Activated CD8-positive, alpha-beta memory T cell treated with anti-CD3 and anti-CD28 coated beads for 24 hours (primary cell): ENCODE measurements at regions not wholly inside any gene's neighbourhood (a gene's known extent, or its start where the extent isn't known, plus 50 kb on each side); places are given as distances from the start of the nearest gene placed in this dataset.
"Not testable (repeated sequence)": the region's sequence is repeated elsewhere in the genome, so short reads cannot be mapped to it uniquely, and the experiment has no call there.

Experiments used
- DNase-seq: peaks from one replicate; pipeline ENCODE4 v3.0.0-alpha.2; 2020

DNA sequence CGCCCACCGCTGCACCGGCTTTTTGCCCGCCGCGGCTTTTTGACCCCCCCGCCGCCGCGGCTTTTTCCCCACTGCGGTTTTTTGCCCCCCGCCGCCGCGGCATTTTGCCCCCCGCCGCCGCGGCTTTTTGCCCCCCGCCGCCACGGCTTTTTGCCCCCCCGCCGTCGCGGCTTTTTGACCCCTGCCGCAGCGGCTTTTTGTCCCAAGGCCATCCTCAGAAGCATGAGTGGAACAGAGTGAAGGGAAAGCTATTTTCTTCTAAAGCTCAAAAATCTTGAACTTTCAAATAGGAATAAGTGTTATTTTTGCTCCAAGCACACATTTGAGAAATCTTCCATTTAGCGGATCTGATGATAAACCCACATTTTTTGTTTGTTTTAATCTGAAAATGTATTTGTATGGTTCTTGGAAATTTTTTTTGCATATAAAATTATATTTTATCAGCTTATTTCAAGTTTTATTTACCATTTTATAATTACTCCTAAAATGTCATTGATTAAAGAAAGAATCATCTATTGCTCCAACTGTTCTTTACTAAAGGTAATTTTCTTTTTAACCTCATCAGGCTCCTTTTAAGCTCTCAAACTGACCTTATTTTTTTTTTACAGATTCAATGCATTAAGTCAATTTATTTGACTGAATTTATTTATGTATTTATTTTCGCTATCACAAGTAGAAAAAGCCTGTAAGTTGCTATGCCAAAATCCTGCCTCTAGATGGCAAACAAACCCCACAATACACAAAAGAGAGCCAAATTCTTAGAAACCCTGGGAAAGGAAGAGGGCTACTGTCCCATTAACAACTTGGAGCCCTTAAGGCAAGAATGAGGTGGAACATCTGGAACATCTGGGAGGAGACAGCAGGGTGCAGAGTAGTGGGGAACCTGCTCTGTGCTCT, 460.3 kb downstream of the ZNF33B start:
- DNase-seq, result not testable (repeated sequence)

DNA sequence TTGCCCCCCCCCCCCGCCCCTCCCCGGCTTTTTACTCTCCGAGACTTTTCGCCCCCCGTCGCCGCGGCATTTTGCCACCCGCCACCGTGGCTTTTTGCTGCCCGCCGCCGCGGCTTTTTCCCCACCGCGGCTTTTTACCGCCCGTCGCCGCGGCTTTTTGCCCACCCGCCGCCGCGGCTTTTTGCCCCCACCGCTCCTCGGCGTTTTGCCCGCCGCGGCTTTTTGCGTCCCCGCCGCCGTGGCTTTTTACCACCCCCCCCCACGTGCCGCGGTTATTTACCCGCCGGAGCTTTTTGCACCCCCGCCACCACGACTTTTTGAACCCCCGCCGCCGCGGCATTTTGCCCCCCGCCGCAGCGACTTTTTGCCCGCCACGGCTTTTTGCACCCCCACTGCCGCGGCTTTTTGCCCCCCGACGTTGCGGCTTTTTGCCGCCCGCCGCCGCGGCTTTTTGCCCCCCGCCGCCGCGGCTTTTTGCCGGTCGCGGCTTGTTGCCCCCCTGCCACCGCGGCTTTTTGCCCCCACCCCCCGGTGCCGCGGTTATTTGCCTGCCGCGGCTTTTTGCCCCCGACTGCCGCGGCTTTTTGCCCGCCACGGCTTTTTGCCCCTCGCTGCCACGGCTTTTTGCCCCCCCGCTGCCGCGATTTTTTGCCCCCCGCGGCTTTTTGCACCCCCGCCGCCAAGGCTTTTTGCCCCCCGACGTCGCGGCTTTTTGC, 461.1 kb downstream of the ZNF33B start:
- no peak for DNase-seq

DNA sequence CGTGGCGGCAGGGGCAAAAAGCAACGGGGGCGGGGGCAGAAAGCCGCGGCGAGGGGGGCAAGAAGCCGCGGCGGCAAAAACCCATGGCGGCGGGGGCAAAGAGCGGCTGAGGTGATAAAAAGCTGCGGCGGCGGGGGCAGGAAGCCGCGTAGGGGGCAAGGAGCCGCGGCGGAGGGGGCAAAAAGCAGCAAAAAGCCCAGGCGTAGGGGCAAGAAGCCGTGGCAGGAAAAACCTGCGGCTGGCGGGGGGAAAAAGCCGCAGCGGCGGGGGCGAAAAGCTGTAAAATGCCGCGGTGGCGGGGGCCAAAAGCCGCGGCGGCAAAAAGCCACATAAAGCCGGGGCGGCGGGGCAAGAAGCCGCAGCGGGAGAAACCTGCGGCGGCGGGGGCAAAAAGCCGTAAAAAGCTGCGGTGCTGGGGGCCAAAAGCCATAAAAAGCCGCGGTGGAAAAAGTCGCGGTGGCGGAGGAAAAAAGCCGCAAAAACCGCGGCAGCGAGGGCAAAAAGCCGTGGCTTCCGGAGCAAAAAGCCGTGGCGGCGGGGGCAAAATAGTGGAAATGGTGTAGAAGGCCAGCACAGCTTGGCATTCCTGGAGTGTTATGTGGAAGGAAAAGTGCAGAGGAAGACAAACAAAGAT, 487.8 kb downstream of the ZNF33B start:
- no peak for DNase-seq

DNA sequence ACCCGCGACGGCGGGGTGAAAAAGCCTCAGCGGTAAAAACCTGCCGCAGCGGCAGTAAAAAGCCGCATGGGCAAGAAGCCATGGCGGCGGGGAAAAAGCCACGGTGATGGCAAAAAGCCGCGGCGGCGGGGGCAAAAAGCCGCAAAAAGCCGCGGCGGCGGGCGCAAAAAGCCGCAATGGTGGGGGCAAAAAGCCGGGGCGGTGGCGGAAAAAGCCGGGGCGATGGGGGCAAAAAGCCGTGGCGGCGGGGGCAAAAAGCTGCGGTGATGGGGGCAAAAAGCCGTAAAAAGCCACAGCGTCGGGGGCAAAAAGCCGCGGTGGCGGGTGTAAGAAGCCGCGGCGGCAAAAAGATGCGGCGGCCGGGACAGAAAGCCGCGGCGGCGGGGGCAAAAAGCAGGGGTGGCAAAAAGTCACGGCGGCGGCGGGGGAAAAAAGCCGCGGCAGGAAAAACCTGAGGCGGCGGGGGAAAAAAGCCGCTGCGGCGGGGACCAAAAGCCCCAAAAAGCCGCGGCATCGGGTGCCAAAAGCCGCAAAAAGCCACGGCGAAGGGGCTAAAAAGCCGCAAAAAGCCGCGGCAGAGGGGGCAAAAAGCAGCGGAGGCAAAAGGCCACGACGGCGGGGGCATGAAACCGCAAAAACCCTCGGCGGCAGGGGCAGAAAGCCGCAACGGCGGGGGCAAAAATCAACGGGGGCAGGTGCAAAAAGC, 488.5 kb downstream of the ZNF33B start:
- no peak for DNase-seq

DNA sequence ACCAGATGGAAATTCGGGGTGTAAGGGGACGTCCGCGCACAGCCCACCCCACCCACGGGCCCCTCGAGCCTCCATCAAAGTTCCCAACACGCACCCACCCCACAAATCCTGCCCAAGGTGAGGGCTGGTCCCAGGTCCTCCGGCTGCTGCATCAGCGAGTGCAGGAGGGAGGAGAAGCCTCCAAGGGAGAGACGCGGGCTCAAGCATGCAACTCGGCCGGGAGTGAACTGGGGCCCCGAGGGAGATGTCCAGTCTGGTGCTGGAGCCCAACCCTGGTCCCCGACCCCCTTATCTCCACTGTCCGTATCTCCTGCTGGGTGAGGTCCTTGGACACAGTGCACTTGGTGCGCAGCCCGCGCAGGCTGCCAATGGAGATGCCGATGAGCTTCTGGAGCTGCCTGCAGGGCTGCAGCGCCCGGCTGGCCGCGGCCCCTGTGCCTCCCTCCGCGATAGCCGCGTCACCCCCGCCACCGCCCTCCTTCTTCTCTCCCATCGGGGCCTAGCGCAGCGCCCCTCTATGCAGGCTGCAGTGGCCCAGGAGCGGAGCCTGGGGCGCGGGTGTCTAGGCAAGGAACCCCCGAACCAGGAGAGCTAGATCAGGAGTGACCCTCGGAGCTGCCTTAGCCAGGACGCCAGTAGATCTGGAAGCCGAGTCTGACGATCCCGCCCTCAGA, 489.2 kb downstream of the ZNF33B start:
- no peak for DNase-seq

DNA sequence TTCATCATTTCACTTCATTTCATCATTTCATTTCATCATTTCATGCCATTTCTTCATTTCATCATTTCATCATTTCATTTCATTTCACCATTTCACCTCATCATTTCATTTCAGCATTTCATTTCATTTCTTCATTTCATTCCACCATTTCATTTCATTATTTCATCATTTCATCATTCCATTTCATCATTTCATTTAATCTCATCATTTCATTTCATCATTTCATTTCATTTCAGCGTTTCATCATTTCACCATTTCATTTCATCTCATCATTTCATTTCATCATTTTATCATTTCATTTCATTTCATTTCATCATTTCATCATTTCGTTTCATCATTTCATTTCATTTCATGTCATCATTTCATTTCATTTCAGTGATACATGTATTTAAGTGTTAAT, 492.2 kb downstream of the ZNF33B start:
- not testable (repeated sequence) for DNase-seq

DNA sequence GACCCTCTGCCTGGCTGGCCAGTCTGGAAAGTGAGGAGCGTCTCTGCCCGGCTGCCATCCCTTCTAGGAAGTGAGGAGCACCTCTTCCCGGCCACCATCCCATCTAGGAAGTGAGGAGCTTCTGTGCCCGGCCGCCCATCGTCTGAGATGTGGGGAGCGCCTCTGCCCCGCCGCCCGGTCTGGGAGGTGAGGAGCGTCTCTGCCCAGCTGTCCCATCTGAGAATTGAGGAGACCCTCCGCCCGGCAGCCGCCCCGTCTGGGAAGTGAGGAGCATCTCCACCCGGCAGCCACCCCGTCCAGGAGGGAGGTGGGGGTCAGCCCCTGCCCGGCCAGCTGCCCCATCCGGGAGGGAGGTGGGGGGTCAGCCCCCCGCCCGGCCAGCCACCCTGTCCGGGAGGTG, 500.3 kb downstream of the ZNF33B start:
- DNase-seq, result not testable (repeated sequence)

DNA sequence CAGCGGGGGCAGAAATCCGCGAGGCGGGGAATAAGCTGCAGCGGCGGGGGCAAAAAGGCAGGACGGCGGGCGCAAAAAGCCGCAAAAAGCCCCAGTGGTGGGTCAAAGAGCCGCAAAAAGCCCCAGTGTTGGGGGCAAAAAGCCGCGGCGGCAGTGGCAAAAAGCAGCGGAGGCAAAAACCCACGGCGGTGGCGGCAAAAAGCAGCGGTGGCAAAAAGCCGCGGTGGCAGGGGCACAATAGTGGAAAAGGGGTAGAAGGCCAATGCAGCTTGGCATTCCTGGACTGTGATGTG, 525.3 kb downstream of the ZNF33B start:
- no peak for DNase-seq

DNA sequence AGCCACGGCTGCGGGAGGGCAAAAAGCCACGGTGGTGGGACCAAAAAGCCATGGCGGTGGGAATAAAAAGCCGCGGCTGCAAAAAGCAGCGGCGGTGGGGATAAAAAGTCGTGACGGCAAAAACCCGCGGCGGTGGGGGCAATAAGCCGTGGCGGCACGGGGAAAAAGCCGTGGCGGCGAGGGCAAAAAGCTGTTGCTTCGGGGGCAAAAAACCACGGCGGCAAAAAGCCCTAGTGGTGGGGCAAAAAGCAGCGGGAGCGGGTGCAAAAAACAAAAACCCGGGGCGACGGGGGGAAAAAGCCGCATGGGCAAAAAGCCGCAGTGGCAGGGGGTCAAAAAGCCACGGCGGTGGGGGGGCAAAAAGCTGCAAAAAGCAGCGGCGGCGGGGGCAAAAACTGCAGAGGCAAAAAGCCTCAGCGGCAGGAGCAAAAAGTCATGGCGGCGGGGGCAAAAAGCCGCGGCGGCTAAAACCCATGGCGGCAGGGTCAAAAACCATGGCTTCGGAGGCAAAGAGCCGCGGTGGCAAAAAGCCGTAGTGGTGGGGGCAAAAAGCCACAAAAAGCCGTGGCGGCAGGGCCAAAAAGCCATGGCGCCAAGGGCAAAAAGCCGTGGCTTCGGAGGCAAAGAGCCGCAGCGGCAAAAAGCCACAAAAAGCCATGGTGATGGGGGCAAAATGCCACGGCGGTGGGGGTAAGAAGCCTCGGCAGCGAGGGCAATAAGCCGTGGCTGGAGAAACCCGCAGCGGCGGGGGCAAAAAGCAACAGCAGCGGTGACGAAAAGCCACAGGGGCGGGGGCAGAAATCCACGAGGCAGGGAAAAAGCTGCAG, 525.8 kb downstream of the ZNF33B start:
- no peak for DNase-seq

DNA sequence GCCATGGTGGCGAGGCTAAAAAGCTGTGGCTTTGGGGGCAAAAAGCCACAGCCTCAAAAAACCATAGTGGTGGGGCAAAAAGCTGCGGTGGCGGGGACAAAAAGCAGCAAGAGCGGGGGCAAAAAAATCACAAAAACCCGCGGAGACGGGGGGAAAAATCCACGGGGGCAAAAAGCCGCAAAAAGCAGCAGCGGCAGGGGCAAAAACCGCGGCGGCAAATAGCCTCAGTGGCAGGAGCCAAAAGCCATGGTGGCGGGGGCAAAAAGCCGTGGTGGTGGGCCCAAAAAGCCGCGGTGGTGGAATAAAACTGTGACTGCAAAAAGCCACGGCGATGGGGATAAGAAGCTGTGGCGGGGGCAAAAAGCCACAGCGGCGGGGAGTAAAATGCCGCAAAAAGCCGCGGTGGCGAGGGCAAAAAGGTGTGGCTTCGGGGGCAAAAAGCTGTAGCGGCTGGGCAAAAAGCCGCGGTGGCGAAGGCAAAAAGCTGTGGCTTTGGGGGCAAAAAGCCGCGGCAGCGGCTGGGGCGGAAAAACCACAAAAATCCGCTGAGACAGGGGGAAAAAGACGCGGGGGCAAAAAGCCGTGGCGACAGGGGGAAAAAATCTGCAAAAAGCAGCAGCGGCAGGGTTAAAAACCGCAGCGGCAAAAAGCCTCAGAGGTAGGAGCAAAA, 526.6 kb downstream of the ZNF33B start:
- DNase-seq, result no peak

DNA sequence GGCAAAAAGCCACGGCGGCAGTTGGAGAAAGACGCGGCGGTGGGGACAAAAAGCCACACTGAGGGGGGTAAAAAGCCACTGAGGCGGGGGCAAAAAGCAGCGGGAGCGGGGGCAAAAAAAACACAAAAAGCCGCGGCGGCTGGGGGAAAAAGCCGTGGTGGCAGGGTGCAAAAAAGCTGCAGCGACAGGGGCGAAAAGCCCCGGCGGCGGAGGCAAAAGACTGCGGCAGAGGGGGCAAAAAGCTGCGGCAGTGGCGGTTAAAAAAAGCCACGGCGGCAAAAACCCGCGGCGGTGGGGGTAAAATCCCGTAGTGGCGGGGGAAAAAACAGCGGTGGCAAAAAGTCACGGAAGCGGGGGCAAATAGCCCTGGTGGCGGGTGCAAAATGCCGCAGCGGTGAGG, 527.3 kb downstream of the ZNF33B start:
- DNase-seq, result no peak
